Left ventricle myocardium inferior (tissue), 1 donor: ENCODE measurements at regions not wholly inside any gene's neighbourhood (a gene's known extent, or its start where the extent isn't known, plus 50 kb on each side); places are given as distances from the start of the nearest gene placed in this dataset.

Experiments
- DNase-seq: peaks from one replicate; pipeline ENCODE4 v3.0.0-alpha.2; 2020
- H3K27ac ChIP-seq: fragments of 200-600 bp; replicated peaks from 2 replicates; pipeline ENCODE4 v1.8.0; 2021
- H3K27me3 ChIP-seq: fragments of 200-600 bp; 2 replicates; pipeline ENCODE4 v1.8.0; 2021; ENCODE audit warnings: low read depth
- H3K36me3 ChIP-seq: fragments of 200-600 bp; 2 replicates; pipeline ENCODE4 v1.8.0; 2021
- H3K4me1 ChIP-seq: fragments of 200-600 bp; 2 replicates; pipeline ENCODE4 v1.8.0; 2021
- H3K4me3 ChIP-seq: fragments of 200-600 bp; 2 replicates; pipeline ENCODE4 v1.8.0; 2021; ENCODE audit warnings: mild to moderate bottlenecking, moderate library complexity
- H3K9me3 ChIP-seq: fragments of 200-600 bp; replicated peaks from 2 replicates; pipeline ENCODE4 v1.8.0; 2021
- intact Hi-C: fragments of 100-400 bp; cut with micrococcal nuclease; formaldehyde crosslinking; loops from one replicate; pipeline ENCODE4 v1.11.0; 2022
- TF ChIP-seq, protein P1 (sequence below): fragments of 200-600 bp; IDR thresholded peaks from 2 replicates; pipeline ENCODE4 v1.8.0; 2021; ENCODE audit warnings: antibody characterized with exemption, mild to moderate bottlenecking, borderline replicate concordance
- donor health status: DM: no; HTN: yes; CAD: no; lungs with severe emphysema.

- no peak overlapping the region for H3K27ac ChIP-seq
- H3K9me3 ChIP-seq: no peaks in the 10 kb centered on the region
- TF ChIP-seq, protein P1, sequence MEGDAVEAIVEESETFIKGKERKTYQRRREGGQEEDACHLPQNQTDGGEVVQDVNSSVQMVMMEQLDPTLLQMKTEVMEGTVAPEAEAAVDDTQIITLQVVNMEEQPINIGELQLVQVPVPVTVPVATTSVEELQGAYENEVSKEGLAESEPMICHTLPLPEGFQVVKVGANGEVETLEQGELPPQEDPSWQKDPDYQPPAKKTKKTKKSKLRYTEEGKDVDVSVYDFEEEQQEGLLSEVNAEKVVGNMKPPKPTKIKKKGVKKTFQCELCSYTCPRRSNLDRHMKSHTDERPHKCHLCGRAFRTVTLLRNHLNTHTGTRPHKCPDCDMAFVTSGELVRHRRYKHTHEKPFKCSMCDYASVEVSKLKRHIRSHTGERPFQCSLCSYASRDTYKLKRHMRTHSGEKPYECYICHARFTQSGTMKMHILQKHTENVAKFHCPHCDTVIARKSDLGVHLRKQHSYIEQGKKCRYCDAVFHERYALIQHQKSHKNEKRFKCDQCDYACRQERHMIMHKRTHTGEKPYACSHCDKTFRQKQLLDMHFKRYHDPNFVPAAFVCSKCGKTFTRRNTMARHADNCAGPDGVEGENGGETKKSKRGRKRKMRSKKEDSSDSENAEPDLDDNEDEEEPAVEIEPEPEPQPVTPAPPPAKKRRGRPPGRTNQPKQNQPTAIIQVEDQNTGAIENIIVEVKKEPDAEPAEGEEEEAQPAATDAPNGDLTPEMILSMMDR: no peak
- H3K4me3 ChIP-seq: no peak overlapping the region
- H3K36me3 ChIP-seq: no peaks in the 10 kb centered on the region
- no peaks in the 10 kb centered on the region for H3K27me3 ChIP-seq
- DNase-seq: no peak
- peaks cover 5% of the 10 kb centered on the region for H3K4me1 ChIP-seq
- intact Hi-C loops: no loop called here
Observed at GRCh38 chr7:136717910-136718557, 150.4 kb upstream of the CHRM2 start.

DNA sequence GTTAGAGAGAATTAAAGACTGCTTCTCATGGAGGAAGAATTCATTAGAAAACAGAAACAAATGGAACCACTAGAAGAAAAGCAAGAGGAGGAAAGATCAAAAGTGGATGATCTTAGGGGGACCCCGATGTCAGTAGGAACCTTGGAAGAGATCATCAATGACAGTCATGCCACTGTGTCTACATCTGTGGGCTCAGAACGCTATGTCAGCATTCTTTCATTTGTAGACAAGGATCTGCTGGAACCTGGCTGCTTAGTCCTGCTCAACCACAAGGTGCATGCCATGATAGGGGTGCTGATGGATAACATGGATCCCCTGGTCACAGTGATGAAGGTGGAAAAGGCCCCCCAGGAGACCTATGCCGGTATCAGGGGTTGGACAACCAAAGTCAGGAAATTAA is 154.4 kb upstream of the CHRM2 start:
- DNase-seq: no peak
- Histone ChIP-seq H3K4me1 (peaks cover 8% of the 10 kb centered on the region), H3K4me3 (no peak overlapping the region), H3K27me3 (no peaks in the 10 kb centered on the region), H3K36me3 (no peaks in the 10 kb centered on the region), H3K27ac (no peak overlapping the region), H3K9me3 (no peaks in the 10 kb centered on the region)
- intact Hi-C loops: no loop called here
- TF ChIP-seq, protein P1: no peak

- no peaks in the 10 kb centered on the region for H3K9me3 ChIP-seq
- peaks cover 3% of the 10 kb centered on the region for H3K4me1 ChIP-seq
- H3K27me3 ChIP-seq: no peaks in the 10 kb centered on the region
- intact Hi-C loops: no loop called here
- no peak overlapping the region for H3K4me3 ChIP-seq
- no peak for DNase-seq
- TF ChIP-seq, protein P1: no peak
- no peak overlapping the region for H3K27ac ChIP-seq
- H3K36me3 ChIP-seq: no peaks in the 10 kb centered on the region
Observed at GRCh38 chr7:136710751-136711150, 157.7 kb upstream of the CHRM2 start.

DNA sequence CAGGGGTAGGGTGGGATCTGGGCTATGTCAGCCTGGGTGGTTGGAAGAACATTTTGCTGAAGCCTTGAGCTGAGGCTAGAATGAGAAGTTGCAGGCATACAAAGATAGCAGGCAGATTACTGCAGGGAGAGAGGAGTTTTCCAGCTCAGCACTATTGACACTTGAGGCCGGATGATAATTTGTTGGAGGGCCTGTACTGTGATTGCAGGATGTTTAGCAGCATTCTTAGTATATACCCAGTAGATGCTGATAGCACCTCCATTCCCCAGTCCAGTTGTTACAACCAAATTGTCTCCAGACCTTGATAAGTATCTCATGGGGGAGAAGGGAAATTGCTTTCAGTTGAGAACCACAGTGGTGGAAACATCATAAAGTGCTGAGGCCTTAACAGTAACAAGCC is 158.6 kb upstream of the CHRM2 start:
- Histone ChIP-seq H3K27me3 (no peaks in the 10 kb centered on the region), H3K27ac (no peak overlapping the region), H3K4me3 (no peak overlapping the region), H3K9me3 (no peaks in the 10 kb centered on the region), H3K36me3 (no peaks in the 10 kb centered on the region), H3K4me1 (peaks cover 3% of the 10 kb centered on the region)
- no peak for DNase-seq
- TF ChIP-seq, protein P1: no peak
- intact Hi-C loops: no loop called here

- intact Hi-C loops: no loop called here
- TF ChIP-seq, protein P1: no peak
- no peaks in the 10 kb centered on the region for H3K36me3 ChIP-seq
- no peak overlapping the region for H3K4me3 ChIP-seq
- DNase-seq: no peak
- H3K27ac ChIP-seq: no peak overlapping the region
- no peaks in the 10 kb centered on the region for H3K9me3 ChIP-seq
- H3K27me3 ChIP-seq: no peaks in the 10 kb centered on the region
- peaks cover 14% of the 10 kb centered on the region for H3K4me1 ChIP-seq
Observed at GRCh38 chr7:136702913-136703312, 165.5 kb upstream of the CHRM2 start.

- peak overlapping the region; percentile 25 for H3K27ac ChIP-seq
- intact Hi-C loops: no loop called here
Observed at GRCh38 chr7:136698977-136699376, 169.5 kb upstream of the CHRM2 start.

More at GRCh38 chr7:136698977-136699376, 169.5 kb upstream of the CHRM2 start:
- TF ChIP-seq, protein P1: no peak
- H3K27me3 ChIP-seq: no peaks in the 10 kb centered on the region
- no peaks in the 10 kb centered on the region for H3K36me3 ChIP-seq
- H3K9me3 ChIP-seq: no peaks in the 10 kb centered on the region
- DNase-seq: no peak
- peaks cover 14% of the 10 kb centered on the region for H3K4me1 ChIP-seq
- no peak overlapping the region for H3K4me3 ChIP-seq
